Nucleus accumbens (tissue), 56 donors: ENCODE measurements at regions not wholly inside any gene's neighbourhood (a gene's known extent, or its start where the extent isn't known, plus 50 kb on each side); places are given as distances from the start of the nearest gene placed in this dataset.

Experiments used
- DNase-seq, 56 donors: peaks; one replicate each; lab custom pipeline; 2025; lab: John Stamatoyannopoulos, UW

DNA sequence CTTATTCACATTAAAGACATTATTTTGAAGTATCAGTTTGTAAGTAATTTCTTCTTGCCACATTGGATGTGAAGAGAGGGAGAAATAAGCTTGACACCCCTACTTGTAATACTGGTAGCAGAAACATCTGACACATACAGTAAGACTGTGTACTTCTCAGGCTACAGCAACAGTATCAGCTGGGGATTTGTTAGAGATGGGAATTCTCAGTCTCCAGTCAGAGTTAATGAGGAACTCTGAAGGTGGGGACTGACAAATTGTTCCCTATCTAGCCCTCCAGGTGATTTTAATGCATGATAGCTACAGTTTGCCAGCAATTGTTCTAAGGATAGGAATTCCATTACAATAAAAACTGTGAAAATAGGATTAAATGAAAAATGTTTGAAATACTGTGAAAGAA is 524.8 kb downstream of the PRR16 start:
- DNase-seq: no peak

DNA sequence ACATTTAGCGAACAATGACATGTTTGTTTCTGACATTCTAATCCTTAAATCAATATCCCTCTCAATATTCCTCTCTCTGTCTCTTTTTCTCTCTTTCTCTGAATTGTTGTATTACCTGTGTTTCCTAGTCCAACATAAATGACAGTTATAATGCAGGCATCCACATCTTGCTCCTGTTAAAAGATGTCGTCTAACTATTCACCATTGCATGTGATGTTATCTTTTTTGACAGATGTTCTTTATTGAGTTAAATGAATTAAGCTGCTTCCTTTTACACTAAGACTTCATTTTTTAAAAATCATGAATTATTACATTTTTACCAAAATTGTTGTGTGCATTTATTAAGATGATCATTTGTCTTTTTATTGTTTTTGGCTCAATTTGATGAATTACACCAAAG is 527.5 kb downstream of the PRR16 start:
- no peak for DNase-seq

DNA sequence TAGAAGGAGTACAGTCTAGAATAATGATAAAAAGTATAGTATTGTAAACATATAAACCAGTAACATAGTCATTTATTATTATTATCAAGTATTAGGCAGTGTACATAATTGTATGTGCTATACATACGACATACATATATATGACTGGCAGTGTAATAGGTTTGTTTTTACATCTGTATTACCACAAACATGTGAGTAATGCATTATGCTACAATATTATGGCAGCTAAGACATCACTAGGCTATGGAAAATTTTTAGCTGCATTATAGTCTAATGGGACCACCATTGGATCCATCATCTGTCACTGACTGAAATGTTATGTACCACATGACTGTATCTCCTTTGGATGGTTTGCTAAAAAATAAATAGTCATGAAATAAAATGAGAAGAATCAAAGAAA is 530.0 kb downstream of the PRR16 start:
- DNase-seq: no peak

DNA sequence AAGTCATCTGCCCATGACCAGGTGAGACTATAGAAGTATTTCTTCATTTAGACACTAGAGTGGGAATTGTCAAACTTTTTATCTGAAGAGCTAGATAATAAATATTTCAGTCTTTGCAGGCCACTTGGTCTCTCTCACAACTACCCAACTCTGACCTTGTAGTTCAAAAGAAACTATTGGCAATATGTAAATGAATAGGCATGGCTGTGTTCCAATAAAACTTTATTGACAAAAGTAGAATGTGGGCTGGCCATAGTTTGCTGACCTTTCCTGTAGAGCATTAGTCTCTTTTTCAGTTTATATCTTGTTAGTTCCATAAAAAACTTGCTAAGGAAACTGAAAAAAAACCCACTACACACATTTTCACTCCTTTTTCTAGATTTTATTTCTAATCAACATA is 535.5 kb downstream of the PRR16 start:
- DNase-seq: no peak

DNA sequence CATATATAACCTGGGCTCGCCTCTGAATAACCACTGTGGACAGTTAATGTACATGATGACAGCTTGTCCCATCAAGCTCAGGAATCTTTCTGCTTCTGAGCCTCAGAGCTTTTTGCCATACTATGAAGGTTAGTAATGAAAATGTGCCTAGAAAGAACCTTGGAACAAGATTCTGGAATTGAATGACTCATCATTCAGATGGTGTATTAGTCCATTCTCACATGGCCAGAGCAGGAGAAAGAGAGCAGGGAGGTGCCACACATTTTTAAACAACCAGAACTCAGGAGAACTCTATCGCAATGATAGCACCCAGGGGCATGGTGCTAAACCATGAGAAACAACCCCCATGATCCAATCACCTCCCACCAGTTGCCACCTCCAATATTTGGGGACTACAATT is 542.1 kb downstream of the PRR16 start:
- no peak for DNase-seq

DNA sequence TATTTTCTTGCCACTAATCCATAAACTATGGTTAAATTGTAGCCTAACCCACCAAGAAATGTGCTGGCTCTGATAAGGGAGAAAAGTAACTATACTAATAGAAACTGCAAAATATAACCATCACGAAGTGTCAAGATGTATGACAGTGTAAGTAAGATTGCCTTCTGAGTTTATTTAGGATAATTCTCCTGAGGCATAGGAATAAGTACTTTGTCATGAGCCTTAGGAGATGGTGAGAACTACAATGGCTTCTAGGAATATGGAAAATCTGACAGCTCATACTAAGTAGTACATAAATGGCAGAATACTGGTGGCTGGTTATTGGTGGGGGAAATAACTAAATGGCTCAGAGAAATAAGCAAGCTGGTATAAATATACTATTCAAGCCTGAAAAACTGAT is 543.9 kb downstream of the PRR16 start:
- no peak for DNase-seq

DNA sequence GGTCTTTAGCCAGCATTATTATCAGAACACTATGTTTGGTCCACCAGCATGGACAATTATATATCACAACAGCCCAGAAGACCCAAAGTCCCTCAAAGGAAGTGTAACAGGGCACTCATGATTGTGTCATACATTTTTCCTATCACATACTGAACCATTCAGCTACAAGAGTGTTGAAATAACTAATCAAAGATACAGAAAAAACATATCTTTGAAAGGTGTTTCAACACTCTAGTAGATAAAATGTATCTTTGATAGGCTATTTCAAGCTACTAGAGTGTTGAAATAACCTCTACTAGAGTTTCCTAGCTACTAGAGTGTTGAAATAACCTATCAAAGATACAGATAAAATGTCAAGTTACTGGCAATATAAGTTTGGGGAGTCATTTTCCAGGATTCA is 545.0 kb downstream of the PRR16 start:
- DNase-seq: no peak

DNA sequence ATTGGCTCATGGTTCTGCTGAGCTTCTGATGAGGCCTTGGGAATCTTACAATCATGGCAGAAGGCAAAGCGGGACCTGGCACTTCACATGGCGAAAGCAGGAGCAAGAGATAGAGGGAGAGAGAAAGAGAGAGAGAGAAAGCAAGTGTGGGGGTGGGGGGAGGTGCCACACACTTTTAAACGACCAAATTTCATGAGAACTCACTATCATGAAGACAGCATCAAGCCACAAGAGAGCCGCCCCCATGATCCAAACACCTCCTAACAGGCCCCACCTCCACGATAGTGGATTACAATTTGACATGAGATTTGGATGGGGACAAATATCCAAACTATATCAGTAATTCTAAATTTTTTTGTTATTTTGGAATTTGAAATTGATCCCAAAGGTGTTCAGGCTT is 553.9 kb downstream of the PRR16 start:
- no peak for DNase-seq

DNA sequence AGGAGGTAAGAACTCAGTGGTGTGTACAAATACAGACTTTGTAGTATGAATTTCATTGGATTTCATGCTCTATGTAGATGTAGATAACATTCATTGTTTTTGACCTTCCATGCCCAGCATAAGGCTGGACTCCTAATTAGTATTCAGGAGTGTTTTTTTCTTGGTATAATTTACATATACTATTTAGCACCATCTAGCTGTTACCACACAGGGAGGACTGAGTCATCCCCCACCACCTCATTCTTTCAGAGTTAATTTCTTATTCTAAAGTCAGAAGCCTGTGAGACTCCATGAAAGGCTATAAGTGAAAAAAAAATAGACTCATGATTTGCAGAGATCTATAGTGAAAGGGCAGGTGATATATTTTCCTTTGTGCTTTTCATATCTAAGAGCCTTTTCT is 555.0 kb downstream of the PRR16 start:
- DNase-seq: no peak

DNA sequence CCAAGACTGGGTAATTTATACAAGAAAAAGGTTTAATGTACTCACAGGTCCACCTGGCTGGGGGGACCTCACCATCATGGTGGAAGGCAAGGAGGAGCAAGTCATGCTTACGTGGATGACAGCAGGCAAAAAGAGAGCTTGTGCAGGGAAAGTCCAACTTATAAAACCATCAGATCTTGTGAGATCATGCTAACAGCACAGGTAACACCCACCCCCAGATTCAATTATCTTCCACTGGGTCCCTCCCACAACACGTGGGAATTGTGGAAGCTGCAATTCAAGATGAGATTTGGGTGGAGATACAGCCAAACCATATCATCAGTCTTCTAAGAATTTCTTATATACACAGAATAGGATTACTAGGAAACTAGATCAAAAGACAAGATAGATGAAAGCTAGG is 555.6 kb downstream of the PRR16 start:
- no peak for DNase-seq

DNA sequence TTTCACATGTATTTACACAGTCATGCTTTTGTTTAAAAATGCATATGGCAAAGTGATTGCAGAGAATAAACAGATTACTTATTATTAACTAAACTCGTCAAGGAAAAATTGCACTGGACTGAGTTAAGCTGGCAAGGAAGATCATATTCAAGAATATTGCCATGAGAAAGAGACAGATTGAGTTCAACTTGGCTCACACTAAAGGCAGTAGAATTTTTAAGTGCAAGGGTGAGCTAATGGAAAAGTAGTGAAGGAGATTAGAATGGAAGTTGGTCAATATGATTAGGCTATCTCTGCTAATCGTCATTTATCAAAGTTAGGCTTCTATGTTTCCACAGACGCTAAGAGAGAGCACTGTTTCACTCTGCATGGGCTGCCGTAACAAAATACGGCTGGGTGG is 557.6 kb downstream of the PRR16 start:
- DNase-seq: no peak

DNA sequence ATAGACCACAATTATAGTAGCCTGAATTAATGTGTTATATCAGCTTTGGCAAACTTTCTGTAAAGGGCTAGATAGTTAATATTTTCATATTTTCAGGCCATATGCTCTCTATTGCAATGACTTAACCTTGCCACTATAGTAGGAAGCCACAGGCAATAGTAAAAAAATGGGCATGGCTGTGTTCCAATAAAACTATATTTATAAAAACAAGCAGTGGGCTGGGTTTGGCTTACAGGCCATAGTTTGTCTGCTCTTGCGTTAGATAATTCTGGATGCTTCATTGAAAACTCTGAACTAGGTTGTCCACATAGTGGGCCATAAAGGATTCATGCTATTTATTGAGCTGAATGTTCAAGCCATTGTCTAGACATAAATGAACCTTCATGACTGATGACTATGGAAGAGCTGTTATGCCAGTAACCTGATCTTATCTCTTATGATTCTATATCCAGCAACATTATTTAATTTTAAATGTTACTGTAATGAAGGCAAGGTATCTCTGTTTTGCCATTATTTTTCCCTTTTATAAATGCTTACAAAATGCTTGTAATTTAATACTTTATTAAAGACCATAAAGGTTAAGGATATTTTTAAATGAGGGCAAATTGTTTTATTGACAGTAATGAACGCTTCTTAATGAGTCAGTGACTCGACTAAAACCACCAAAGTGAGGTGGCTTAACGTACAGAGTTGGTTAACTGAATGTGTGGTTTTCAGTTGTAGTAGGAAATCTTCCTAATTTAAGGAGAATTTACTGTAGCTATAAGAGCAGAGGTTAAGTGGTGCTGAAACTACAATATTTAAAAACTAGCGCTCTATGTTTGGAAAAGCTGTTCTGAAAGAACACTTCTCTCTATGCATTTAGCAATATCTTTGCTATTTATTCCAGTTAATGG is 560.6 kb downstream of the PRR16 start:
- no peak for DNase-seq

DNA sequence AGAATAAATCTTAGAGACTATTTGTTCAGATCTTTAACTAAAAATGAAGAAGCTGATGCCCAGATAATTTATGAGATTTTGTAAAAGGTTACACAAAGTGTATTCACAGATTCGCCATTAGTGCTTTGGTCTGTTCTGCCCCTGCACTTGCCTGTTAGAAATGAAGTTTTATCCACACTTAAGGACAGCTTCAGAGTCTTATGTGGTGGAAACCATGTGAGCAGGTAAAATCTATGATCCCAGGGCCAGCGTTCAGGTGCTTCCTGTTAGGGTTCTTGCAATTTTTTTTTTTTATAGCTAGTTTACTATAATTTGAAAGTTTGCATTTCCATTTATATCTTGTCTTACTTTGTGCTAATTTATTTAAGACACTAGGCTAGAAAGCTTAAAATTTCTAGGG is 561.6 kb downstream of the PRR16 start:
- no peak for DNase-seq

DNA sequence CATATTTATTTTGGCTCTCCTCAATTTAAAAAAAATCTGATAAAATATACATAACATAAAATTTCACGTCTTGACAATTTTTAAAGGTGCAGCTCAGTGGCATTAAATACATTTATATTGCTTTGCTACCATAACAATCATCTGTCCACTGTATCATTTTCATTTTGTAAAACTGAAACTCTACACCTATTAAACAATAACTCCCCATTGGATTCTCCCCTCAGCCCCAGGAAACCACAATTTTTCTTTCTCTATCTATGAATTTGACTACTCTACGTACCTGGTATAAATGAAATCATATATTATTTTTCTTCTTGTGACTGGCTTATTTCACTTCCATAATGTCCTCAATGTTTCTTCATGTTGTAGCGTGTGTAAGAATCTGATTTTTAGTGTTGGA is 563.5 kb downstream of the PRR16 start:
- DNase-seq: no peak

DNA sequence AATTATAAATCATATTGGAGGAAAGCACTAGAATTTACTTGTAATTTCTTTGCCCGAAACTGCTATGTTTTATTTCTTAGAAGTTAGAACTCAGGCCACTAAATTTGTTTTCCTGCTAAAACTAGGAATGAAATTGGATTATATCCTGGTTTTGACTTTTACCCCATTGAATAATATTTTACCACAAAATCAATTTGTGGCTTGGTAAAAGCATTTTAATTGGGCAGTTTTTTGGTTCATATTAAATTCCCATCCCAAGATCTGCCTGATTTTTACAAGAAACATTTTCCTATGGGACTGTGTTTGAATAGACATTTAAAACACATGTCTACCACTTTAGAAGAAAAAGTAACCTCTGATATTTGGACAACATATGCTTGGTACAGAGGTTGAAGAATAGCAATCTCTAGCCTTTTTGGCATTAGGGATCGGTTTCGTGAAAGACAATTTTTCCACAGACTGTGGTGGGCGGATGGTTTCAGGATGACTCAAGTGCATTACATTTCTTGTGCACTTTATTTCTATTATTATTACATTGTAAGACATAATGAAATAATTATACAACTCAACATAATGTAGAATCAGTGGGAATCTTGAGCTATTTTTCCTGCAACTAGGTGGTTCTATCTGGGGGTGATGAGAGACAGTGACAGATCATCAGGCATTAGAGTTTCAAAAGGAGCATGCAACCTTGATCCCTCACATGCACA is 565.6 kb downstream of the PRR16 start:
- peak in 5 of 56 donors; percentile 1 to 35 (median 1) for DNase-seq

DNA sequence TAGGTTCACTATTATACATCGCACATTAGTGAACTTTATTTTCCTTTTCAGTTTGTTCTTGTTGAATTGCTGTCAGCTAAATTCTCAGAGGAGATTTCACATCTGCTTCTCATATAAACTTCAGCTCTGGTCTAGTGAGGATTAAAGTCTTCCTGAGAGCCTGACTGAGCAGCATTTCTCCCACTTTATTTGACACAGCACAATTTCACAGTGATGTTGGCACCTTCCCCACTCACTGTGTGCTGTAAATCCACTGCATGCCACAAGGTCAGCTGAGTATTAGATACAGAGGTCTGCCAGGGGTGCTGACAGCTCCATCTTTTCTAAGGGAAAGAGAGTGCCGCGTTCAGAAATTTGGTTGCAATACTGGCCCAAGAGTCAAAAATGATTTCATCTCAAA is 567.4 kb downstream of the PRR16 start:
- DNase-seq: no peak

DNA sequence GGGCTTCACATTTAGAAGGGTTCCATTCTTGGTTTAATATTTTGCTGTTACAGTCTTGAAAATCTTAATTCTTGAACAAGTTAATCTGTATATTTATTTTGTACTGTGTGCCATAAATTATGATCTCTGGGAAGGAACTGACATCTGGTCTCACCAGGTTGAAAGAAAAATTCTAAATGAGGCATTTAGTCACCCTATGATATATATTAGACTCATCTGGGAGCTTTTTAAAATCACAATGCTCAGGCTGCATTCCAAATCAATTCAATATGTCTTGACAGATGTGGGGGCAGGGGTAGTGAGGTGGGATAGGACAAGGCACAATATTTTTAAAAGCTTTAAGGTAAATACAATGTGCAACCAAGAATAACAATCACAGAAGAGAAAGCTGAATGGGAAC is 569.2 kb downstream of the PRR16 start:
- no peak for DNase-seq

DNA sequence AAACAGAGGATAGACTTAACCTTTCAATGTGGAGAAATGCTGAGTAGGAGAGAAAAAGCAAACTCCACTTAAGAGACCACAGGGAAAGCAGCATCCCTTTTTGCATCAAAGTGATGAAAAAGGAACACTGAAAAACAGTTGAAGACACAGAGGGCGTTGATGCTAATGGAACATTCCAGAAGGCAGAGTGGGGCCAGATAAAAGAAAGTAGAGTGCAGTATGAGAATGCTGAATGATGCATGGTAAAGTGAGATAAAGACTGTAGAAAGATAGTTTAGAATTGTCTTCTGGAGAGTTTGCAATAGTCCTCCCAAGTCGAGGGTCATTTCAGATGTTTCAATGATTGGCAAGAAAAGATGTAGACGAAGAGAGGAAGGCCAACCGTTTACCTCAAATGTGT is 574.3 kb downstream of the PRR16 start:
- no peak for DNase-seq

DNA sequence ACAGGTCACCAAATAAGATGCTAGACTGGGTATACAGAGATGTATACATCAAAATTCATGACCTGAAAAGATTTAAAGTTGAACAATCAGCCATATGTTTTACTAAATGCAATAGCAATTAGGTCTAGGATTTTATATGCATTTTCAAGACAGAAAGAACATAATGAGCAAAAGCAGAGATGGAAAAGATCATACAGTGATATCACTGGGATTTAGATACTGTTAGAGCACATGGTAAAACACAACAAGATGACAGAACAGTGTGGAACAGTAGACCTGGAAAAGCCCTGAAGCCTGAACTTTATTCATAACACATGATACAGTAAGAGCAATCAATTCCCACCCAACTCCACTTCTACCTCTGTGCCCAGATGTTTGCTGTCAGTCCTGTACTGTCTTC is 585.9 kb downstream of the PRR16 start:
- DNase-seq: no peak

DNA sequence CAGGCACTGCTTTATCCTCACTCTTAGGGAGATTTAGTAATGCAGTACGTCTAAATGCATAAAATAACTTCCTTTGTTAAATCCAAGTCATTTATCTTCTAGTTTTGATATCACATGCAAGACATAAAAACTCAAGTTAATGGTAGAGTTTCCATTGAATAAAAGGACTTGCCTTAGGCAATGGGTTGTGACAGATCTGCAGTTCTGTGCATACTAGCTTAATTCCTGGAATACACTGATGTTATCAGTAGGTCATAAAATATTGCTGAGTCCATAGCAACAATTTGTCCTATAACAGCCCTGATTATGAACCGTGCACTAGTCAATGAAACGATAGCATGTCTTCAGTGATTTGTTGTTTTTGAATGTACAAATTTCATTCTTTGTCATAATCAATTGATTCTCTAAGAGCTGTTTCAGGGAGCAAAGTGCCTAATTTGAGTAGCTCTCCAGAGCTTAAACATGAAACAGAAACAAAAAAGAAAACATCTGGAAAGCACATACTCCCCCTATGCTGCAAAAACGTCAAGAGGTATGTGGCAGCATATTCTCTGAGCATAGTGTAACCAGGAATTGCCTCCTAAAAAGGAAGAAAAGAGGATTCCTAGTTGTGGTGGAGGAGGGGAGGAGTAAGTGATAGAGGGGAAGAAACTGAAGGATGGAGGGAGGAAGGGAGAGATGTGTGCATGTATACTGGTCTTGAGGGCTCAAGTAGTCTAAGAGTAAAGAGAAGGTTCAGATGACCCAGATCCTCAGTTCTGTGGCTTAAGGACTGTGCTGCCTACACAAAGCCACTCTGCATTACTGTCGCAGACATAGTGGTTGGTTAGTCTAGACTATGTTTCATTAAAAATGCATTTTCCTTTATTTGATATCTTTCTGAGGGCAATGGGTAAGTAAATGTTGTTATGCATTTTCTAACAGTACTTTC is 589.2 kb downstream of the PRR16 start:
- DNase-seq: no peak

DNA sequence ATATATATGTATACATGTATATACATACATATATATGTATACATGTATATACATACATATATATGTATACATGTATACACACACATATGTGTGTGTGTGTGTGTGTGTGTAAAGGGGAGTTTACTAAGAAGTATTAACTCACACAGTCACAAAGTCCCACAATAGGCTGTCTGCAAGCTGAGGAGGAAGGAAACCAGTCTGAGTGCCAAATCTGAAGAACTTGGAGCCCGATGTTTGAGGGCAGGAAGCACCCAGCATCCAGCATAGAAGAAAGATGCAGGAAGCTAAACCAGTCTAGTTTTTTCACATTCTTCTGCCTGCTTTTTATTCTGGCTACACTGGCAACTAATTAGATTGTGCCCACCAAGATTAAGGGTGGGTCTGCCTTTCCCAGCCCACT is 591.5 kb downstream of the PRR16 start:
- no peak for DNase-seq
